ENCODE measurements at regions not wholly inside any gene's neighbourhood (a gene's known extent, or its start where the extent isn't known, plus 50 kb on each side); places are given as distances from the start of the nearest gene placed in this dataset.

DNA sequence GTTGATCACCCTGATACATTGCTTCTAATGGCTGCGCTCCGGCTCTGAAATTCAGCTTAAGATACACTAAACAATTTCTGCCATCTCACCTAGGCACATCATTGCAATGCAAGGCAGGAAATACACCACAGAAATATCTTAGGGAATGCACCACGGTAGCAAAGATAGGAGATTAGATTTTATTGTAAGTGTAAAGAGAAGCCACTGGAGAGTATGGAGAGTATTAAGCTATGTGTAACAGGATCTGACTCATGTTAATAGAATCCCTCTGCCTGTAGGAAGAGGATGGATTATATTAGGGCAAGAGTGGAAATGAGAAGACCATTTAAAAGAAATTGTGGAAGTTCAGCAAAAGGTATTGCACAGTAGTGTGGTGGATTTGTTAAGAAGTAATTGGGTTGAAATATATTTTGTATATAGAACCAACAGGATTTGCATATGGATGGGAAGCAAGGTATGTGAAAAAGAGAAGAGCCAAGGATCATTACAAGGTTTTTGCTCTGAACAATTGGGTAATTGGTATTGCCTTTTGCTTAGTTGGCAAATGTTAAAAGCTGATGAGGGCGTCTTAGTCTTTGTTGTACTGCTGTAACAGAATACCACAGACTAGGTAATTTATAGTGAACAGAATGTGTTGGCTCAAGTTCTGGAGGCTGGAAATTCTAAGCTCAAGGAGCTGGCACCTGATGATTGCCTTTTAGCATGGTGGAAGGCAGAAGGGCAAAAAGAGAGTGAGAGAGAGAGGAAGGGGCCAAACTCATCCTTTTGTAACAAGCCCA lies 636.1 kb downstream of the PSAT1 start:
- Histone ChIP-seq H3K4me3 (no peak overlapping the region), H3K9me3 (no peaks in the 10 kb centered on the region), H3K4me1 (ENCODE audit: insufficient read depth) (no peaks in the 10 kb centered on the region), H3K27ac (no peak overlapping the region), H3K36me3 (no peaks in the 10 kb centered on the region), H3K27me3 (no peaks in the 10 kb centered on the region)
- intact Hi-C loops (cut with DNase I), result no loop called here
- TF ChIP-seq CTCF (IDR thresholded peaks at IDR 0.05) (no peak), POLR2A (IDR thresholded peaks at IDR 0.05) (no peak), EP300 (IDR thresholded peaks at IDR 0.05) (no peak)
- 81 to 86% (median 83%) methylated on average over 4 of the region's 4 CpGs for WGBS, 3 donors
- no peak for DNase-seq

GRCh38 chr9:78934880-78935279 lies 636.9 kb upstream of the TLE4 start:
- H3K4me3 ChIP-seq, result no peak overlapping the region
- H3K27me3 ChIP-seq, result no peaks in the 10 kb centered on the region
- H3K4me1 ChIP-seq (ENCODE audit: insufficient read depth), result no peaks in the 10 kb centered on the region
- TF ChIP-seq EP300 (IDR thresholded peaks at IDR 0.05), result no peak
- 30 to 57% (median 35%) methylated on average over 1 of the region's 1 CpG for WGBS, 3 donors
- intact Hi-C loops (cut with DNase I), result no loop called here
- no peaks in the 10 kb centered on the region for H3K36me3 ChIP-seq
- DNase-seq, result no peak
- H3K27ac ChIP-seq, result no peak overlapping the region
- no peaks in the 10 kb centered on the region for H3K9me3 ChIP-seq

DNA sequence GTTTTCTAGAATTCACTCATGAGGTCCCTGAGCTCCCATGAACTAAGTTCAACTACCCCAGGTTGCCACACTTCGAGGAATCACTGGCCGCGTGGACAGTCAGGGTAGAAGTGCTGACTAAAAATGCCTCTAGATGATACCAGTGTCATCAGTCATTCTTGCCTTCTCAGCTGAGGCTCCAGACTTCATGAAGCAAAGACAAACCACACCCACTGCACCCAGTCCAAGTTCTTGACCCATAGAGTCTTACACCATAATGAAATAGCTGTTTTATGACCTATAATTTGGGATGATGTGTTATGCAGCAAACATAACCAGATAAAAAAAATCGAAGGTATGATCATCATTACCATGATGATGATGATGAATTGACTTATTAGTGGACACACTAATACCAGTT lies 632.9 kb upstream of the TLE4 start:
- Histone ChIP-seq H3K27me3 (no peaks in the 10 kb centered on the region), H3K9me3 (no peaks in the 10 kb centered on the region), H3K4me3 (no peak overlapping the region), H3K27ac (no peak overlapping the region), H3K36me3 (no peaks in the 10 kb centered on the region), H3K4me1 (ENCODE audit: insufficient read depth) (no peaks in the 10 kb centered on the region)
- 61 to 80% (median 77%) methylated on average over 4 of the region's 4 CpGs for WGBS, 3 donors
- intact Hi-C loops (cut with DNase I), result no loop called here
- no peak for TF ChIP-seq EP300 (IDR thresholded peaks at IDR 0.05)
- no peak for TF ChIP-seq CTCF (IDR thresholded peaks at IDR 0.05)
- TF ChIP-seq POLR2A (IDR thresholded peaks at IDR 0.05), result no peak
- DNase-seq, result no peak

- no peak for DNase-seq
- WGBS, 3 donors, result 27 to 30% (median 28%) methylated on average over 6 of the region's 6 CpGs
- Histone ChIP-seq H3K4me1 (ENCODE audit: insufficient read depth) (no peaks in the 10 kb centered on the region), H3K36me3 (no peaks in the 10 kb centered on the region), H3K27me3 (no peaks in the 10 kb centered on the region), H3K4me3 (no peak overlapping the region), H3K27ac (no peak overlapping the region), H3K9me3 (no peaks in the 10 kb centered on the region)
- no peak for TF ChIP-seq POLR2A (IDR thresholded peaks at IDR 0.05)
- no peak for TF ChIP-seq CTCF (IDR thresholded peaks at IDR 0.05)
- intact Hi-C loops (cut with DNase I), result no loop called here
Observed at GRCh38 chr9:78939311-78940065, 632.3 kb upstream of the TLE4 start.

Measured in ovary (tissue), 7 donors.